Jurkat, Clone E6-1 (cell line): ENCODE measurements at regions not wholly inside any gene's neighbourhood (a gene's known extent, or its start where the extent isn't known, plus 50 kb on each side); places are given as distances from the start of the nearest gene placed in this dataset.
"Not testable (repeated sequence)": the region's sequence is repeated elsewhere in the genome, so short reads cannot be mapped to it uniquely, and the experiment has no call there.

Source experiments
- DNase-seq: peaks from one replicate; pipeline ENCODE4 v3.0.0-alpha.2; 2011; ENCODE audit warnings: low read depth, low spot score
- H3K4me3 ChIP-seq: 2 replicates; pipeline ENCODE4 v1.5.1; 2011; ENCODE audit warnings: mild to moderate bottlenecking, low read length, control low read depth, moderate library complexity

DNA sequence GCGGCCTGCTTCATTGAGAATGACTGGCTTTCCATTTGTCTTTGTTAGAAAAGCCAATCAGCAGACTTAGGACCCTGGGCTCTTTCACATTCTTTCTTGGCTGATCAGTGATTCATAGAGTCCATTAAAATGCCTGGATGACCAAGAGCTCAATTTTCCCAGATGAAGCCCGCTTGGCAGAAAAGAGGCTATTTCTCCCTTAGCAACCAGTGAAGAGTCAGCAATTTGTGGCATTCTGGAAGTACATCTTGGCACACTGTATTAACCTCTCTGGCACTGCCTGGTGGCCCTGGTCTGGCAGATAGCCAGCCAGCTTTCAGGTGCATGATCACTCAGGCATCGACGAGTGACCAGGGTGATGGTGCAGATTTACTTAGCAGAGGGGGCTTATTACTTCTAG lies 145.7 kb upstream of the PLAAT1 start:
- no peak overlapping the region for H3K4me3 ChIP-seq
- DNase-seq: no peak

DNA sequence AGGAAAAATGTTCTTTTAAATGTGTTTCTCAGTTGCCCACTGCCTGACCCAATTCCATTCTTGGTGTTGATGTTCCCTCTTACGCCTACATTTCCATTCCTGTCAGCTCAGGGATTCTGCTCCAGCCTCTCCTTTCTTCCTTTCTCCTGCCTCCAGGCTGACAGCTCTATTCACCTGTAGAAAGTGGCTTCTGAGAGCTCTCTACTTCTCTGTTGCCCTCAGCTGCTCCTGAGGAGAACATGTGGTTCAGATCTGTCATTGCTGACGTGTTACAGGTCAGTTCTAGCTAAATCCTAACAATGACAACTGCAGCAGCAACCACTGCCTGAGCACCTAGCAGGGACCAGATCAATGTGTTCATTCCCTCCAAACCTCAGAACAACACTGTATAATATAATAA lies 144.9 kb upstream of the PLAAT1 start:
- DNase-seq: no peak
- H3K4me3 ChIP-seq: no peak overlapping the region

DNA sequence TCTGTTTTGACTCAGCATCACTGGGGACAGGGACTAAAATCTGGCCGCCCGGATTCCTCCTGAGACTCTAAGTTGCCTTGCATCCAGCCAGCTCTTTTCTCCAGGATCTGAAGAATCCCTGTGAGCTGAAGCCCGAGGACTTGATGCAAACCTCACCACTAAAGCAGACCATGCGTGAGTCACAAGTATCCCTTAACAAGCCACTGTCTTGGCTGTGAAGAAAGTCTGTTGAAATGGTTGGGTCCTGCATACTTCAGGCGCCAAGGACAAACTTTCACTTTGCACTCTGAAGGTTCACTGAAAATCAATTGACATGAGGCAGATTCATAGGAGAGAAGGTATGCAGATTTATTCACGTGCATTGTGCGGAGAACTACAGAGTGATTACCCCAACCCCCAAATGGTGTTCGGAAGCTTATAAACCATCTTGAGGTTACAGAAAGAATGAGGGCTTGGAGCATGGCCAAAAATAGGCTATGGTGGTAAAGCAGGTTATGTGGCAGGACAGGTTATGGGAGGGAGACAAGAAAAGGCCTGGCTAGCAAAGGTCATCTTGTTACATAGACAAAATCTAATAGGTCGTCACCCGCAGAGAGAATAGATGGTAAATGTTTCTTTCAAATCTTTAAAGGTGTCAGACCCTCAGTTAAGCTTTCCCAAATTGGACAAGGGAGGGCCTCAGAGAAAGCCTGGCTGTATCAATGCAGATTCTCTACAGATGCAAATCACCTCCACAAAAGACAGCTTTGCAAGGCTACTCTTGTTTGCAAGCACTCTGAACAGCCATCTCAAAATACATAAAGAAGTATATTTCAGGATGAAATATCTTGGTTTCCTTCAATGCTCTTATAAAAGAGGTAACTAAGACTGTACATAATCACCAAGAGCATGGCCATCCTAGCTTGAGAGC lies 126.3 kb upstream of the PLAAT1 start:
- no peak for DNase-seq
- H3K4me3 ChIP-seq: no peak overlapping the region

DNA sequence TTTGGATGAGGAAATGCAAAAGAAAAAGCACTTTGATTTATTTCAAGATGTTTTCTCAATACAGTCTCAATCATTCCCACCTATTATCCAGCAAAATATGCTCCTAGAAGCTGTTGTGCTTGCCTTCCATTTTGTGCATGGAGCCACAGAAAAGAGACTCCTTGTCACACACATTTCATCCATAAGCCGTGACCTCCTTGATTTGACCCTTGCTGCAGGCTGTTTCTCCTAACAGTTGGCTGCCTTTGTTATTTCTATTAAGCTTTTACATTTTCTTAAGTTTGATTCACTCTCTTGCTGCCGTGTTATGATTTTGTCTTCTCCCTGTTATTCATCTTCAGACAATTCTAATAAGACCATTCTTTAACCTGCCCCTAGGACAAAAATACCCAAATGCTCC lies 124.2 kb upstream of the PLAAT1 start:
- no peak overlapping the region for H3K4me3 ChIP-seq
- no peak for DNase-seq

DNA sequence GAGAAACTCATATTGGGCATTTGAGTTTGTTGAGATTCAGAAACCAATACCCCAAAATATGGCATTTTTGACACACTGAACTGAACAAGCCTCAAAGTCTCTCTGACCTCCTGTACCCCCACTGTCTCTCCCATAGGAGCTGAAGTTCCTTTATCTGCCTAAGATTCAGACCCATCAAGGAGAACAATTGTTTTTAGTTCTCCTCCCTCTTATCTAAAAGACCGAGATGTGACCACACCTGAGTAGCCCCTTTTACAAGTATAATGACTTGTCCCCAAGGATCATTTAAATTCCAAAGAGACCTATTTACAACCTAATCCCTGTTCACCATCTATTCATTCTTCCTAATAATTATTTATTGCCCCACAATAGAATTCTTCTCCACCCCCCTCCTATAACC lies 122.1 kb upstream of the PLAAT1 start:
- no peak for DNase-seq
- H3K4me3 ChIP-seq: no peak overlapping the region

DNA sequence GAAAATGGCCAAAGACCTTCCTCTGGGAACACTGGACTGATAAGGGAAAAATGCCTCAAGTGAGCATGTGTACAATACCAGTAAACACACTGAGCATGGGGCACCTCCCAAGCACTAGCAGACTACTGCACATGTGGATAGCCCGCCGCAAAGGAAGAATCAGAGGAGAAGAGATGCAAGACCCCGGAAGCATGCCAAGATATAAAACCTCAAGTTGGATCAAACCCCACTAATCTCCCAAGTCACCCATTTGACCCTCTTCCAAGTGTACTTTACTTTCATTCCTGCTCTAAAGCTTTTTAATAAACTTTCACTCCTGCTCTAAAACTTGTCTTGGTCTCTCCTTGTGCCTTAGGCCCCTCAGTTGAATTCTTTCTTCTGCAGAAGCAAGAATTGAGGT lies 121.1 kb upstream of the PLAAT1 start:
- H3K4me3 ChIP-seq: no peak overlapping the region
- no peak for DNase-seq

DNA sequence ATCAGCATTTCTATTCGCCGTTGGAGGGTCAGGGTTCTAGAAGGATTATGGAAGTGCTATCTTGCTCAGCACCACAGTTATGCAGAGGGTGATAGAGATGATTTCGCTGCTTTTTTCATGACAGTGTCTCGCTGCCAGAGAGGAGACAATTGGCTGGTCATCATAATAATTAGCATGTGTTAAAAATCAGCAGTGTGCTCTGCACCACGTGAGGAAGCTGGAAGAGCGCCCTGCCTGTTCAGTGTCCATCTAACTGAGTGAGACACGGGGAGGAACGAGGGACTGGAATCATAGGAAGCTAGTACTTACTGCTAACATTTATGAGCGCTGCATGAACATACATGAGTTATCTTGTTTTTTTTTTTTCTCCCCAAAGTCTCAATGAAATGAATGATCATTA lies 116.2 kb upstream of the PLAAT1 start:
- DNase-seq: no peak
- no peak overlapping the region for H3K4me3 ChIP-seq

DNA sequence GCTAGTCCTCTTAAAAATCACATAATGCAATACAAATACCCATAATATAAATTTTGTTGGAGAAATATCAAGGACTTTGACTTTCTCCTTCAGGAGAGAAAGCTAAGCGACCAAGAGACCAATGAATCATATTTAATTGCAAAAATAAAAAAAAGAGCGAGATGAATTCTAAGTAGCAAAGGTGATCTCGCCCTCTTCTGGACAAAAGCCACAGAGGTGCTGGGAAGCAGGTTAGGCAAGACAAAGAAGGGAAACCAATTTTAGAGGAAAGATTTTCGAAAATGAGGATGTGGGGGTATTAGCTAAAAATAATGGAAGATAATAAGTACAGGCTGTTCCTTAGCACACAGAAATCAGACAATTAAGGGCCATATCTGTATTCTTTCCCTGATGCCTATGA lies 111.4 kb upstream of the PLAAT1 start:
- no peak for DNase-seq
- no peak overlapping the region for H3K4me3 ChIP-seq

DNA sequence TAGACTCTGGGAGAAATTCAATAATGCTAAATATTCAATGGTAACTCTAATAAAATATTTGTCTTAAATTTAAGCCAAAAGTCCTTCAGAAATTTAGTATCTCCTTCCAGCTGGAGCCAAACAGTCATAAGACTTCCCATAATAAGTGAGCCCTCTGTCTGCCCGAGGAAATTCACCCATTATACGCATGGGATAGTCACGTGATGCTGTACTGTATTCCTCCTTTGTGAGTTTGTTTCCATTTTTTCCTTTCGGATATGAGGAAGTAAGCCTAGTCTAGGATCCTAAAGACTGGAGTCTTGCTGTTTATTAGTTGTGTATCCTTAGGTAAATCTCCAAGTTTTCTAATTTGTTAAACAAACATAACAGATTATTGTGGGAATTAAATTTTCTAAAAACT lies 110.4 kb upstream of the PLAAT1 start:
- no peak overlapping the region for H3K4me3 ChIP-seq

DNA sequence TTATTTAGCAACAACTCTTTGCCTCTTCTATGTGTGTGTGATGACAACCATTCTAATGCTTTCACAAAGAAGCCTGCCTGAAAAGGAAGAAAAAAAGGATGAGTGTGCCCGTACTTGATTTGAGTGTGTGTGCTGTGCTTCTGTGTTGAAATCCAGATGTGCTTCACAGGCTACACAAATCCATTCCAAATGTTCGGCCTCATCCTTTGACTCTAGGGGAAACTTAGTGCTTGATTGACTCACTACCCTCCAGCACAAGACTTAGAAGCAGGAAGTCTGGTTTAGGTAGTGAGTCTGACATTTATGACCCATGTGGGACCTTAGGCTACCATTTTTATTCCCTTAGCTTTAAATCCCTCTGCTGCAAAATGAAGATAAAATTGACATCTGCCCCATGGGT lies 108.8 kb upstream of the PLAAT1 start:
- no peak for DNase-seq

More for the DNA sequence above, 110.4 kb upstream of the PLAAT1 start:
- no peak for DNase-seq

DNA sequence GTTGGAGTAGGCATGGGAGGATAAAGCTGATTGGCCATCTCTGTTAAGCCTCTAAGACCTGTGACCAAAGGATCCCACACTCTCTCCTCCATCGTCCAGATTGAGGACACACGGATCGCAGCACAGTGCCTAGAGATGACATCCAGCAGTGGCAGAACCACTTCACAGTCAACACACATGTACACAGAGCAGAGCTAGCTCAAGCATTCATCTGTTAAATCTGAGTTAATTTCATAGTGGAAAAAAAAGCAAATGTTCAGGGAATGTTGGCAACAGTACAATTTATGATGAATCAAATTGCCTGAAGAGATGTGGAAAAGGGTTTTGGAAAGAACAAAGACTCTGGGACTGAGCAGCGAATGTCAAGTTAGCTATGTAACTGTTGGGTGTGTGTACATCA lies 108.1 kb upstream of the PLAAT1 start:
- no peak overlapping the region for H3K4me3 ChIP-seq
- no peak for DNase-seq

More for the DNA sequence above, 108.8 kb upstream of the PLAAT1 start:
- H3K4me3 ChIP-seq: no peak overlapping the region

DNA sequence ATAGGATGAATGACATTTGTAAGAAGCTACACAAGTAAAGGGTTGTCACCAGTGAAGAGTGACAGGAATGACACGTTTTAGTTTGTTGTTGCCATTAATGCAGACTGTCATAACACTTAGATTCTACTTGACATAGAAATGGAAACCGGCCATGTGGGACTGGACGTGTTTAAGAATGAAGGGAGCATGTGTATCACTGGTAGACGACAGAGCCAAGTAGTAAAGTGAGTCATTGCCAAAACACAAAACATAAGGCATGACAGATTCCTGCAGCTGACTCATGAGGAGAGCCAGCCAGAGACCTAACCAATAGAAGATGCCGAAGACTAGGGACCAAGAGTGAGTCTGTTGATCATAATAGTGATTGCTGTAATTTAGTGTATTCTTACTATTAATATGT lies 106.2 kb upstream of the PLAAT1 start:
- H3K4me3 ChIP-seq: no peak overlapping the region
- no peak for DNase-seq

DNA sequence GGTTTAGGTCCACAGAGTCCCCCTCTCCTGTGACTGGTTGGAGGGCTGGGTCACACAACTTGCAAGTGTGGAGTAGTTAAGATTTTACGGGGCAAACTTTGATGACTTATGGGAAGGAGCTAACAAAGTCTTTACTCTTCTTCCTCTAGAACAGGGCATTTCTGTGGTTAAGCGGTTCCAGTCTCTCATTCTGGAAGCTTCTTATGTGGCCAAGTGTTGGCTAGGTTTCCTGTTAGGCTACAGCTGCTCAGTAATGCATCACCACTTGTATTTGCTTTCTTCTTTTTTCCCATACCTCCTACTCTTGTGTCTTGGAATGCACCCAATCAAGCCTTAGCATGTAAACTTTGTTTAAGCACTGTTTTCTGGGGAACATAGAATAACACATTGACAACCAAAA lies 100.6 kb upstream of the PLAAT1 start:
- DNase-seq: peak; percentile 55
- no peak overlapping the region for H3K4me3 ChIP-seq

DNA sequence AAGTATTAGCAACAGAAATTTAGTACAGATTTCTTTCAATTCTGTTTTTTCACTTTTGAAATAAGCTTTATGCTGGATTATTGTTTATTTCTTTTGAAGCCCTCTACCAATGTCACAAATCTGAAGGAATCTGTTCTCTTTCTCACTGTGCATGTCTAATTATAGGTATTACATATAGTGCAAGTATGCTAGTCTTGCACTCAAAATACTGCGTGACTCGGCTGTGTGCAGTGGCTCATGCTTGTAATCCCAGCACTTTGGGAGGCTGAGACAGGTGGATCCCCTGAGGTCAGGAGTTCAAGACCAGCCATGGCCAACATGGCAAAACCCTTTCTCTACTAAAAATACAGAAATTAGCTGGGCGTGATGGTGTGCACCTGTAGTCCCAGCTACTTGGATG lies 95.8 kb upstream of the PLAAT1 start:
- H3K4me3 ChIP-seq: no peak overlapping the region
- no peak for DNase-seq

DNA sequence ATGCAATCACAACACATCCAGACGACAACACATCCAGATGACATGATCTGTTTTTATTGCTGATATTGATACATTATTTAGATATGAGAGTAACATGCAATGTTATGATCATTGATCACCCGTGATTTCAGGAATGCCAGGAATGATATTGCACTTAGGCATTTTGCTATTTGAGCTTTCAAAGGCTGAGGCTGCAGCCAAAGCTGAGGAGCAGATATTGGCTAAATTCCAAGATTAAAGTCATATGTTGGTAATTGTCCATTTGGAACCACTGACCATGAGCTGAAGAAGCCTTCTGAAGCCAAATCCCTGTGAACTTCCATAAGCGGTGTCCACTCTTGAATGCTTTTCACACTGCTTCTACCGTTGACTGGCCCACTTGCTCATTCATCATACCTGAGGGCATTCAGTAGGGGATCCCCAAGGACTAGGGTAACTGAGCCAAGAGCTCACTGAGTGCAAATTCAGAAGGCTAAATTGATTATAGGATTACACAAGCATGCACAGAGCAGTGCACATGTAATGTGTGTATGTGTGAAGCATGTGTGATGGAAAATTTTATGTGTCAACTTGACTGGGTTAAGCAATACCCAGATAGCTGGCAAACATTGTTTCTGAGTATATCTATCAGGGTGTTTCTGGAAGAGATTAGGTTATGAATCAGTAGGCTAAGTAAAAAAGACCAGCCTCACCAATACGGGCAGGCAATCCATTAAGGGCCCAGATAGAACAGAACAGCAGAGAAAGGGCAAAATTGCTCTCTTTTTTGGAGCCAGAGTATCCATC lies 92.1 kb upstream of the PLAAT1 start:
- no peak for DNase-seq
- no peak overlapping the region for H3K4me3 ChIP-seq

DNA sequence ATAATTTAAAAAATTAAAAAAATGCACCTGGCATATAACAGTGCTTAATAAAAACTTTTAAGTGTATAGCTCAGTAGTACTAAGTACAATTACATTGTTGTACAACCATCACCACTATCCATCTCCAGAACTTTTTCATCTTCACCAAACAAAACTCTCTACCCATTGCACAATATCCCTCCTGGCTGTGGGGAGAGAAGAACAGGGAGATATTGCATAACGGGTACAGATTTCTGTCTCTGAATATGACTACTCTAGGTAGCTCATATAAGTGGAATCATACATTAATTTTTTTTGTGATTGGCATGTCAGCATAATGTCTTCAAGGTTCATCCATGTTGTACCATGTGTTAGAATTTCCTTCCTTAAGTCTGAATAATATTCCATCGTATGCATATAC lies 91.0 kb upstream of the PLAAT1 start:
- DNase-seq: no peak
- no peak overlapping the region for H3K4me3 ChIP-seq

DNA sequence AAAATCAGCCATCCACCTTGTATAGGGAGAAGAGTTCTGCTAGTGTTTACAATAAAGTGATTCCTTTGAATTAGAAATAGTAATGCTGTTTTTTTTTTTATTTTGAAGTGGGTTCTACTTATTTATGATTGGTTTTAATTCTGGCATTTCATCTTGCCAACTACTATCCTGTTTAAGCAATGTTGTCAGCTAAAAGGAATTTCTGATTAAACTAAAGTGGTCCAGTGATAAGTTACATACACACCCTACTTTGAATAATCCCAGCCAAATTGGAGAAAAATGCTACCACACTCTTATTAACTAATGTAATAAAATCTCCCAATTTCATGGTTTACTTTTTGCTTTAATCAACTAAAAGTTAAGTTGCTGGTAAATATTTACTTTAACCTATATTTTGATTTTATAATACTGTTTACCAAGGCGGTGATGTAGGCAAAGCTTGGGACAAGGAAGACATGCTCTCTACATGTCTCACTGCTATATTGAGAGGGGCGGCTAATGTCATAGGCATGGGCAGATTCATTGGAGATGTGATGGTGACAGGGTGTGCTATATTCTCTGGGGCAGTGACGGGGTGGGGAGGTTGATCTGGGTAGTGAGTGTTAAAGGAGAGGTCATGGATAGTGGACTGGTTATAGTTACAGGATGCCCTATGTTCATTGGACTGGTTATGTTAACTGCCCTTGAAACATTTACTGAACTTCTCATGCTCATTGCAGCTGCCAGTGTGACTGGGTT lies 85.8 kb upstream of the PLAAT1 start:
- DNase-seq, H3K4me3 ChIP-seq: not testable (repeated sequence)

DNA sequence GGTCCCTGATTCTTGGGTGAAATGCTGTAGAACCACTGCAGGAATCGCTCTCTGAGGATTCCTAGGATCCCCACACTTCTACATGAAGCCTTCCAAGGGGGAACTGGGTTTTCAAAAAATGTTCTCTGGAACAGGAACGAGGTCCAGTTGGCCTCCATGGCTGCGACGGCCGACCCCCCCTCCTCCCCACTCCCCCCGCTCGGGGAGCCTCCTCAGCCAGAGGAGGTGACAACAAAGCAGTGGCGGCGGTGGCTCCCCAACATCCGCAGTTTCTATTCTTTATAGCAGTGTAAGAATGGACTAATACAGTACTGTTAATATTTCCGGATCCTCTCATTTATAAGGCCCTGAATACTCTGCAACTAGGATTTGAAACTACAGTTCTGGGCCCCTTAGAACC lies 84.0 kb upstream of the PLAAT1 start:
- no peak for DNase-seq
- no peak overlapping the region for H3K4me3 ChIP-seq

DNA sequence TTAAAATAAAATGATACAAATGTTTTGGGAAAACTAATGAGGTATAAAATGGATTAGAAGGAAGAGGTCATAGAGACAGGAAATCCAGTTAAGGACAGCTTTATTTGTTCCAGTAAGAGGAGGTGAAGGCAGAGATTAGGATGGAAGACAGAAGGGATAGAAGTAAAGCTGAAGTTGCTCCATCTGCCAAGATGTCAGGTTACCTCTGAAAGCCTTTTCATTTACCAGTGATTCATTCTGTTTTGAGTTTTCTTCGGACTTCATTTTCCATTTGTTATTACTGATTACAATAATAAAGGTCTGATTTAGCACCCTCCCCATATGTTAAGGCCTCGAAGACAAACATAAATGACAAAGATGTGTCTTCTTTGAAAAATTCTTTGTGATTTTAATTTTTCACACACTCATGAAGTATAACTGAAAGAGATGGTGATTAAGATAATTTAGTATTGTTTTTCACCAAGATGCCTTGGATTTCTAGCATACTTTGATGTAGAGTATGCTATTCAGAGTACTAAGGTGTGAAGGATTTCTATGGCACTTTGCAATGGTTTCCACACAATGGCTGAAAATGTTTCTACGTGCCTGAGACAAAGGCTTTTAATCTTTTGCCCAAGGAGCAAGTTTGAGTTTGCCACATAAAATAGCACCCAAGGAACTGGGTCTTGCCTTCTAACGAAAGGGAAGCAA lies 75.4 kb upstream of the PLAAT1 start:
- no peak overlapping the region for H3K4me3 ChIP-seq
- no peak for DNase-seq
